ENCODE measurements at regions not wholly inside any gene's neighbourhood (a gene's known extent, or its start where the extent isn't known, plus 50 kb on each side); places are given as distances from the start of the nearest gene placed in this dataset.

GRCh38 chr2:172181840-172182239 is 79.1 kb upstream of the DLX2 start:
- Histone ChIP-seq H3K36me3 (no peaks in the 10 kb centered on the region), H3K27me3 (replicated peaks) (no peaks in the 10 kb centered on the region), H3K27ac (no peak overlapping the region), H3K4me3 (no peak overlapping the region), H3K9me3 (replicated peaks) (peaks cover 2% of the 10 kb centered on the region; the same call in 1 of the 2 replicates), H3K4me1 (replicated peaks) (peaks cover 28% of the 10 kb centered on the region)
- DNase-seq (ENCODE audit: low read depth in 1 of 2, low spot score in 2 of 2) = peak in 1 of 2 experiments; percentile 29

GRCh38 chr2:172182624-172183023 is 79.9 kb upstream of the DLX2 start:
- Histone ChIP-seq H3K4me3 (no peak overlapping the region), H3K36me3 (no peaks in the 10 kb centered on the region), H3K27me3 (replicated peaks) (no peaks in the 10 kb centered on the region), H3K27ac (no peak overlapping the region), H3K9me3 (replicated peaks) (peaks cover 2% of the 10 kb centered on the region; the same call in 1 of the 2 replicates), H3K4me1 (replicated peaks) (peaks cover 25% of the 10 kb centered on the region)
- DNase-seq (ENCODE audit: low read depth in 1 of 2, low spot score in 2 of 2) = no peak

- no peak for DNase-seq (ENCODE audit: low read depth in 1 of 2, low spot score in 2 of 2)
- H3K4me1 ChIP-seq (replicated peaks) = no peaks in the 10 kb centered on the region
Measured at GRCh38 chr2:172193331-172194089, 90.8 kb upstream of the DLX2 start.

GRCh38 chr2:172195836-172196376 is 93.2 kb upstream of the DLX2 start:
- no peak overlapping the region for H3K27ac ChIP-seq
- H3K4me3 ChIP-seq = no peak overlapping the region
- no peaks in the 10 kb centered on the region for H3K4me1 ChIP-seq (replicated peaks)
- H3K27me3 ChIP-seq (replicated peaks) = no peaks in the 10 kb centered on the region
- no peak for DNase-seq (ENCODE audit: low read depth in 1 of 2, low spot score in 2 of 2)
- H3K9me3 ChIP-seq (replicated peaks) = peaks cover 6% of the 10 kb centered on the region; the same call in 1 of the 2 replicates
- no peaks in the 10 kb centered on the region; the same call in 1 of the 2 replicates for H3K36me3 ChIP-seq

More at GRCh38 chr2:172193331-172194089, 90.8 kb upstream of the DLX2 start:
- Histone ChIP-seq H3K9me3 (replicated peaks) (no peaks in the 10 kb centered on the region; the same call in 1 of the 2 replicates), H3K27me3 (replicated peaks) (no peaks in the 10 kb centered on the region), H3K36me3 (no peaks in the 10 kb centered on the region; the same call in 1 of the 2 replicates), H3K27ac (no peak overlapping the region), H3K4me3 (no peak overlapping the region)

- Histone ChIP-seq H3K4me1 (replicated peaks) (no peaks in the 10 kb centered on the region), H3K27ac (no peak overlapping the region), H3K27me3 (replicated peaks) (no peaks in the 10 kb centered on the region), H3K4me3 (no peak overlapping the region), H3K36me3 (no peaks in the 10 kb centered on the region; the same call in 1 of the 2 replicates), H3K9me3 (replicated peaks) (peaks cover 9% of the 10 kb centered on the region; the same call in 1 of the 2 replicates)
- no peak for DNase-seq (ENCODE audit: low read depth in 1 of 2, low spot score in 2 of 2)
Measured at GRCh38 chr2:172196768-172197431, 94.2 kb upstream of the DLX2 start.

GRCh38 chr2:172198361-172198760 is 95.7 kb upstream of the DLX2 start:
- H3K4me1 ChIP-seq (replicated peaks) = no peaks in the 10 kb centered on the region
- no peaks in the 10 kb centered on the region for H3K27me3 ChIP-seq (replicated peaks)
- peaks cover 9% of the 10 kb centered on the region; the same call in 1 of the 2 replicates for H3K9me3 ChIP-seq (replicated peaks)
- H3K27ac ChIP-seq = no peak overlapping the region
- DNase-seq (ENCODE audit: low read depth in 1 of 2, low spot score in 2 of 2) = no peak
- no peaks in the 10 kb centered on the region; the same call in 1 of the 2 replicates for H3K36me3 ChIP-seq
- no peak overlapping the region for H3K4me3 ChIP-seq

- Histone ChIP-seq H3K4me3 (no peak overlapping the region), H3K27ac (no peak overlapping the region), H3K27me3 (replicated peaks) (no peaks in the 10 kb centered on the region), H3K9me3 (replicated peaks) (peaks cover 9% of the 10 kb centered on the region; the same call in 1 of the 2 replicates), H3K4me1 (replicated peaks) (no peaks in the 10 kb centered on the region), H3K36me3 (no peaks in the 10 kb centered on the region; the same call in 1 of the 2 replicates)
- no peak for DNase-seq (ENCODE audit: low read depth in 1 of 2, low spot score in 2 of 2)
Measured at GRCh38 chr2:172198908-172199307, 96.2 kb upstream of the DLX2 start.

GRCh38 chr2:172200495-172201085 is 97.9 kb upstream of the DLX2 start:
- peaks cover 9% of the 10 kb centered on the region; the same call in 1 of the 2 replicates for H3K9me3 ChIP-seq (replicated peaks)
- H3K27me3 ChIP-seq (replicated peaks) = no peaks in the 10 kb centered on the region
- H3K36me3 ChIP-seq = no peaks in the 10 kb centered on the region
- H3K27ac ChIP-seq = no peak overlapping the region
- H3K4me3 ChIP-seq = no peak overlapping the region
- DNase-seq (ENCODE audit: low read depth in 1 of 2, low spot score in 2 of 2) = no peak
- no peaks in the 10 kb centered on the region for H3K4me1 ChIP-seq (replicated peaks)

- H3K27ac ChIP-seq = no peak overlapping the region
- peaks cover 9% of the 10 kb centered on the region; the same call in 1 of the 2 replicates for H3K9me3 ChIP-seq (replicated peaks)
- H3K4me3 ChIP-seq = no peak overlapping the region
- H3K27me3 ChIP-seq (replicated peaks) = no peaks in the 10 kb centered on the region
- no peaks in the 10 kb centered on the region for H3K4me1 ChIP-seq (replicated peaks)
- DNase-seq (ENCODE audit: low read depth in 1 of 2, low spot score in 2 of 2) = no peak
- no peaks in the 10 kb centered on the region for H3K36me3 ChIP-seq
Measured at GRCh38 chr2:172204309-172204708, 101.6 kb upstream of the DLX2 start.

- Histone ChIP-seq H3K36me3 (no peaks in the 10 kb centered on the region), H3K27me3 (replicated peaks) (no peaks in the 10 kb centered on the region), H3K4me3 (no peak overlapping the region), H3K4me1 (replicated peaks) (no peaks in the 10 kb centered on the region), H3K27ac (no peak overlapping the region), H3K9me3 (replicated peaks) (peaks cover 9% of the 10 kb centered on the region; the same call in 1 of the 2 replicates)
- DNase-seq (ENCODE audit: low read depth in 1 of 2, low spot score in 2 of 2) = no peak
Measured at GRCh38 chr2:172204762-172205161, 102.1 kb upstream of the DLX2 start.

- H3K9me3 ChIP-seq (replicated peaks) = peaks cover 5% of the 10 kb centered on the region; the same call in 1 of the 2 replicates
- DNase-seq (ENCODE audit: low read depth in 1 of 2, low spot score in 2 of 2) = no peak
- H3K4me3 ChIP-seq = no peak overlapping the region
- no peaks in the 10 kb centered on the region for H3K36me3 ChIP-seq
- no peaks in the 10 kb centered on the region for H3K27me3 ChIP-seq (replicated peaks)
- no peak overlapping the region for H3K27ac ChIP-seq
- no peaks in the 10 kb centered on the region for H3K4me1 ChIP-seq (replicated peaks)
Measured at GRCh38 chr2:172205292-172205691, 102.6 kb upstream of the DLX2 start.

GRCh38 chr2:172207911-172208310 is 105.2 kb upstream of the DLX2 start:
- DNase-seq (ENCODE audit: low read depth in 1 of 2, low spot score in 2 of 2) = no peak
- Histone ChIP-seq H3K27me3 (replicated peaks) (no peaks in the 10 kb centered on the region), H3K36me3 (no peaks in the 10 kb centered on the region), H3K9me3 (replicated peaks) (no peaks in the 10 kb centered on the region), H3K4me1 (replicated peaks) (no peaks in the 10 kb centered on the region), H3K27ac (no peak overlapping the region), H3K4me3 (no peak overlapping the region)

GRCh38 chr2:172208791-172209325 is 106.2 kb upstream of the DLX2 start:
- no peak for DNase-seq (ENCODE audit: low read depth in 1 of 2, low spot score in 2 of 2)
- Histone ChIP-seq H3K9me3 (replicated peaks) (no peaks in the 10 kb centered on the region), H3K4me1 (replicated peaks) (no peaks in the 10 kb centered on the region), H3K27me3 (replicated peaks) (no peaks in the 10 kb centered on the region), H3K27ac (no peak overlapping the region), H3K36me3 (no peaks in the 10 kb centered on the region; the same call in 1 of the 2 replicates), H3K4me3 (no peak overlapping the region)

All from SJSA1 (cell line).